Occipital lobe (tissue), 1 donor: ENCODE measurements at regions not wholly inside any gene's neighbourhood (a gene's known extent, or its start where the extent isn't known, plus 50 kb on each side); places are given as distances from the start of the nearest gene placed in this dataset.

ENCODE experiments used
- DNase-seq: peaks from one replicate; lab custom pipeline; 2025; lab: John Stamatoyannopoulos, UW

DNA sequence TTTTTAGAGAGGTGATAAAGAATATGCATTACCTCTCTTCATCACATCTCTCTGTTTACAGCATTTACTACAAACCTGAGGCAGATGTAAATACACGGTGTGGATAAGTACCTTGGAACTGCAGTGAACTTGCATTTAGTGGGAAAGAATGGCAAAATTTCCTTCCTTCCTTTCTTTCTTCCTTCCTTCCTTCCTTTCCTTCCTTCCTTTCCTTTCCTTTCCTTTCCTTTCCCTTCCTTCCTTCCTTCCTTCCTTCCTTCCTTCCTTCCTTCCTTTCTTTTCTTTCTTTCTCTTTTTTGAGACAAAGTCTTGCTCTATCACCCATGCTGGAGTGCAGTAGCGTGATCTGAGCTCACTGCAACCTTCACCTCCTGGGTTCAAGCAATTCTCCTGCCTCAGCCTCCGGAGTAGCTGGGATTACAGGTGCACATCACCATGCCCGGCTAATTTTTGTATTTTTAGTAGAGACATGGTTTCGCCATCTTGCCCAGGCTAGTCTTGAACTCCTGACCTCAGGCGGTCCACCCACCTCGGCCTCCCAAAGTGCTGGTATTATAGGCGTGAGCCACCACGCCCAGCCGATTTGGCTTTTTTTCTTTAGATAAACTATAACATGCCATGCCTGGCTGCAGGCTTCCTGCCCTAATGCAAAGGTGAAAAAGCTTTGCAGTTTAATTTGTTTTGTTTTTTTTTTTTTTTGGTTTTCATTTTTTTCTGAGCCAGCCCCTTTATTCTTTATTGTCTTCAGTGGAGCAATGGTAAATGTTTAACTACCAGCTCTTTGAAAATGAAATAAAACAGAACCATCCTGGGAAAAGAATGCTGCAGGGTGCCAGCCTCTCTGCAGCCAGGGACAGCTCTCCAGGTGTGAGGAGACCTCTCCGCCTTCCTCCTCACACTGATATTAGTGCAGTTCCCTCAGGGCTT lies 64.2 kb upstream of the NEDD9 start:
- DNase-seq = no peak

DNA sequence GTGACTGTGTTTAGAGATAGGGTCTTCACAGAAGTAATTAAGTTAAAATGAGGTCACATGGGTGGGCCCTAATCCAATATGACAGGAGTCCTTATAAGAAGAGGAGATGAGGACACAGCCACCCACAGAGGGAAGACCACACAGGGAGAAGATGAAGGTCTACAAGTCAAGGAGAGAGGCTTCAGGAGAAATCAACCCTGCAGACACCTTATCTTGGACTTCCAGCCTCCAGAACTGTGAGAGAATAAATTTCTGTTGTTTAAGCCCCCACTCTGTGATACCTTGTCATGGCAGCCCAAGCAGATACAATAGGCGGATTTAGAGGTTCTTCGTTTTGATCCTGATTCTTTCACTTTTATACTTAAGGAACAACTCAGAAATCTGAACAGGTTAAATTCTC lies 63.5 kb upstream of the NEDD9 start:
- no peak for DNase-seq

GRCh38 chr6:11294228-11294627 lies 61.8 kb upstream of the NEDD9 start:
- DNase-seq = no peak

DNA sequence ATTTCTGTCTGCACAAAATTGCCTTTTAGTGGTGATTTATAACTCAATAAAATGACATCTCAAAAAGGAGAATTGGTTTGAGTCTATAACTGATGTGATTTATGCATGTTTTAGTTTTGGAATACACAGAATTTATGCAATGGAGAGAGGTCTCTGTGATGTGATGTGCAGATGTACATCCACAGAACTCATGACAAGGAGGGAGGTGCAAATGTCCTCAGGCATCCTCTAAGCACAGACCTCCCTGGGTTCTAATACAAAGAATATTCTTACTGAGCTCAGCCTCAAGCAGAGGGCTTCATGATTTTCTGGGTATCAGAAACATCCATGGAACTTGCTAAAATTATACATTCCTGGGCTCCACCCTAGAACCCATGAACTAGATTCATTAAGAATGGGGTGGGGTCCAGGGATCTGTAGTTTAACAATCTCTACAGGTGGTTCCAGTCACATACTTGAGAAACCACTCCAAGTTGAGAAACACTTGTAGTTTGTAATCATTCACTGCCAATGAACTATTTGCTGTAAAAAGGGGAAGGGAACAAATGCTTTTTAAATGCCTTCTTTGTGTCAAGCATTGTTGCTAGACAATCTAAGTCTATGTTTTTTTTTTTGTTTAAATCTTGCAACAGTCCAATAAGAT lies 60.2 kb upstream of the NEDD9 start:
- no peak for DNase-seq

- DNase-seq = no peak
Measured at GRCh38 chr6:11292091-11292490, 59.6 kb upstream of the NEDD9 start.

GRCh38 chr6:11291582-11291981 lies 59.1 kb upstream of the NEDD9 start:
- DNase-seq = no peak

DNA sequence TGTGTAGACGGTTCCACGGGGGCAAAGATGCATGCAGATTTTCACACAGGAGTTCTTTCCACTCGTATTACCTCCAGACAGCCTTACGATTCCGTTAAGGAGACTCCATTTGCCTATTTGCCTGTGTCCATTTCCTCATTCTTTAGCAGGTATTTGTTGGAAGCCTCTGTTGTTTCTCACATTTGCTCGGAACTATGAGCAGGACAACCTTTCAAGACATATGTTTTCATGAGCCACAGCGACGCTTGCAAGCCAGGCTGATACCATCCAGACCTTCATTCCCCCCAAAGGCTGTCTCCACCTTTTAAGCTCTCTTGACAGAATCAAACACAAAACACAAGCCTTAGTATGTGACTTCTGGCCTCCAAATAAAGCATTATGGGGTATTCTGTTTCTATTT lies 57.6 kb upstream of the NEDD9 start:
- DNase-seq = no peak

- no peak for DNase-seq
Measured at GRCh38 chr6:11288065-11288464, 55.6 kb upstream of the NEDD9 start.

GRCh38 chr6:11284996-11285395 lies 52.5 kb upstream of the NEDD9 start:
- no peak for DNase-seq

DNA sequence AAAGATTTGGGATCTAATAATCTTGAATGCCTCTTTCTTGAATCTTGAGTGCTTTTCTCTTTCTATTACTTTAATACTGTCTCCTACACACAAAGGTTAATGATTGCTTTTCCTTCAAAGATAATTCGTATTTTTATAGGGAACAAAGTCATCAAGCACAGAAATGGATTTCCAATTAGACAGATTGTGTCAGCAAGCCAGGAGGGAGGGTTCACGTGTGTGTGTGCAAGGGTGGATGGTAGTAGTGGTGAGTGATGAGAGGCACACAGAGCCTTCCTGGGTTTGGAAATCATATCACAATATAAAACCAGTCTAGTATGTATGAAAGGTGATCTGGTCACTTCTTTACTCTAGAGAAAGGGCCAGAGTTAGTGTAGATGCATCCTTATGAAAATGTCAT lies 51.2 kb upstream of the NEDD9 start:
- no peak for DNase-seq

DNA sequence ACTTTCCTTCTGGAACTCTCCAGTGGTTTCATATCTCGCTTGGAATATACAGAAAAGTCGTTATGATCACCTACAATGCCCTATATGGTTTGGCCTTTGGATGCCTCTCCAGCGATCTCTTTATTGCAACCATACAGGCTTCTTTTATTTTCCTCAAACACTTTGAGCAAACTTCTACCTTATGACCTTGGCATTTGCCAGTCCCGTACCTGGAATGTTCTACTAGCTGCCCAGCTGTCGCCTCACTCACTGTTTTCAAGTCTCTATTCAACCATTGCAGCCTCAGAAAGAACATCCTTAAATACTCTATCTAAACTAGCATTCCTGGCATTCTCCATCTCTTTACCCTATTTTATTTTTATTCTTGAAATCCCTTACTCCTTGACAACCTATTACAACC lies 50.4 kb upstream of the NEDD9 start:
- DNase-seq = no peak
